D341Med (cell line): ENCODE measurements at regions not wholly inside any gene's neighbourhood (a gene's known extent, or its start where the extent isn't known, plus 50 kb on each side); places are given as distances from the start of the nearest gene placed in this dataset.

Experiments
- DNase-seq: peaks from one replicate; pipeline ENCODE4 v3.0.0; 2012; ENCODE audit warnings: low spot score

DNA sequence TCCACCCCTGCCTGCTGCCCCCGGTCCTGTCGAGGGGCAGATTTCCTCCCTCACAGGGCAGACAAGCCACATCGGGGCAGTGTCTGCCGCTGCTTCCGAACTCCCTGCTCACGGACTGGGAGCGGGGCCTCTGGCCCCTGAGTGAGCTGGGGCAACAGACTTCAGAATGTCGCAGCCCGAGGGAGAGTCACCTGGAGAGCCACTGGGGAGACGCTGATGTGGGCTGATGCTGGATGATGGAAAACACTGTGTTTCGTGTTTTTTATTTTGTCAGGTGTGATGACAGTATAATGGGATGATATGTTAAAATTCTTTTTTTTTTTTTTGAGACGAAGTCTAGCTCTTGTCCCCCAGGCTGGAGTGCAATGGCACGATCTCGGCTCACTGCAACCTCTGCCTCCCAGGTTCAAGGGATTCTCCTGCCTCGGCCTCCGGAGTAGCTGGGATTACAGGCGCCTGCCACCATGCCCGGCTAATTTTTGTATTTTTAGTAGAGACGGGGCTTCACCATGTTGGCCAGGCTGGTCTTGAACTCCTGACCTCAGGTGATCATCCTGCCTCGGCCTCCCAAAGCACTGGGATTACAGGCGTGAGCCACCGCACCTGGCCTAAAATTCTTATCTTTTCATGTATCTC lies 52.1 kb upstream of the SEPTIN5 start:
- peak; percentile 27 for DNase-seq

- DNase-seq, result no peak
Measured at GRCh38 chr22:19663286-19663815, 51.0 kb upstream of the SEPTIN5 start.

DNA sequence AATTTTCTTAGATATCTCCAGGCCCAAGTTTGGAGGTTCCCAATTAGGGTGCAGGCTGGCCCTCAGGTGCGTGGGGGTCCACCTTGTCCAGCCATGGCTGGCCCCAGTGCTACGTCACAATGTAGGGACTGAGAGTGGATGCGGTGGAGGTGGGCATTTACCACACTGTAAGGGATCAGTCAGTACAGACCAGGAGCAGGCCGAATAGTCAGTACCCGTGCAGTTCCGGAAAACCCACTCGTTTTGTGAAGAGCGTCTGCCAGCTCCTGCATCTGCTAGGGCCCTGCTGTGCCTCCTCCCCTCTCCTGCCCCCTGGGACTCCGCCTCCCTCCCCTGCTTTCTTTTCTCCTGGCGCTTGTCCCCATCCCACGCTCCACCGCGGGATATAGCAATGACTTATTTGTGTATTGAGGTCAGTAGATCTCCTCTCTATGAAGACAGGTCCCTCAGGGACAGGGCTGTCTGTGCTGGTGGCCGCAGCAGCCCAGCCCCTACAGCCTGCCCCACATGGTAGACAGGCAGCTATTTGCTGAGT lies 50.4 kb upstream of the SEPTIN5 start:
- DNase-seq, result peak; percentile 39

DNA sequence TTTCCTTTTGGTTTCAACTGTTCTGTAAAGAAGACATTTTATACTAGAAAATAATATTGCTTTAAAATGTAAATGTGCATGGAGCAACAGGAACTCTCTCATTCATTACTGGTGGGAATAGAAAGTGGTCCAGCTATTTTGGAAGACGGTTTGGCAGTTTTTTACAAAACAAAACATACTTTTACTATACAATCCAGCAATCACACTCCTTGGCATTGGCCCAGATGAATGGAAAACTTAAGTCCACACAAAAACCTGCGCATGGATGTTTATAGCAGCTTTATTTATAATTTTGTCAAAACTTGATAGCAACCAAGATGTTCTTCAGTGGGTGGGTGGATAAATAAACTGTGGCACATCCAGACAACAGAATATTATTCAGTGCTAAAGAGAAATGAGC lies 49.9 kb upstream of the SEPTIN5 start:
- no peak for DNase-seq
